ENCODE measurements at regions not wholly inside any gene's neighbourhood (a gene's known extent, or its start where the extent isn't known, plus 50 kb on each side); places are given as distances from the start of the nearest gene placed in this dataset.

DNA sequence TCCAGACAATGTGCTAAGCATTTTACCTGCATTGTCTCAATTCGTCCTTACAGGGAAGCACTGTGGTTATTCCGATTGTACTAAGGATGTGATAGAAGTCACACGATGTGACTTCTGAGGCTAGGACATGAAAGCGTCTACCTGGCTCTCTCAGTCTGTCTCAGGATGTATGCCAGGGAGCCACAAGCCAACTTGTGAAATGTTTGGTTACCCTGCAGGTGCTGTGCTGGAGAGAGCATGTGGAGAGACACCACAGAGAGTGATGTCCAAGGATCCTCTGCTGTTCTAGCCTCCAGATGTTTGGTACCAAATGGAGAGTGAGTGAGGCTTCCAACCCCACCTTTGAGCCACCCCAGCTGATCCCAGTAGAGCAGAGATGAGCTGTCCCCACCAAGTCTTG is 120.1 kb upstream of the IL12B start:
- POLR2A ChIA-PET: no interaction called here

More for the DNA sequence above, 120.1 kb upstream of the IL12B start:
- DNase-seq (ENCODE audit: low read depth, low spot score) (no peak), FAIRE-seq (no peak)
- Histone ChIP-seq H3K9me3 (replicated peaks; ENCODE audit: control insufficient read depth, insufficient read depth, low read length) (no peaks in the 10 kb centered on the region), H3K27ac (ENCODE audit: insufficient read depth, low read depth, low read length) (no peak overlapping the region), H3K4me2 (ENCODE audit: insufficient read depth, low read length) (no peak overlapping the region), H3K4me1 (ENCODE audit: control insufficient read depth, extremely low read depth, insufficient read depth, low read length) (no peaks in the 10 kb centered on the region), H3K9me1 (replicated peaks; ENCODE audit: control insufficient read depth, extremely low read depth, insufficient read depth, low read length) (no peaks in the 10 kb centered on the region), H3K27me3 (ENCODE audit: control insufficient read depth in 2 of 2, insufficient read depth in 2 of 2, low read length in 2 of 2) (no peaks in the 10 kb centered on the region), H3K9ac (replicated peaks; ENCODE audit: extremely low read depth, insufficient read depth, low read length) (no peak overlapping the region), H3K79me2 (ENCODE audit: control insufficient read depth, insufficient read depth, low read length) (no peaks in the 10 kb centered on the region), H4K20me1 (replicated peaks; ENCODE audit: control insufficient read depth, extremely low read depth, insufficient read depth, low read length) (no peaks in the 10 kb centered on the region), H2AFZ (ENCODE audit: low read depth, low read length) (no peak overlapping the region), H3K4me3 (replicated peaks in 1 of 3; ENCODE audit: insufficient read depth in 1 of 3, low read depth in 1 of 3, low read length in 3 of 3) (no peak overlapping the region), H3K36me3 (ENCODE audit: control insufficient read depth in 2 of 2, extremely low read depth in 1 of 2, insufficient read depth in 2 of 2, low read length in 2 of 2) (no peaks in the 10 kb centered on the region)
- dilution Hi-C loops (cut with MboI; ENCODE audit: extremely low pct_ligation_motif_present, low sequenced_read_pairs): no loop called here
- intact Hi-C loops (cut with micrococcal nuclease): no loop called here
- CTCF ChIA-PET: no interaction called here
- TF ChIP-seq, protein P1, sequence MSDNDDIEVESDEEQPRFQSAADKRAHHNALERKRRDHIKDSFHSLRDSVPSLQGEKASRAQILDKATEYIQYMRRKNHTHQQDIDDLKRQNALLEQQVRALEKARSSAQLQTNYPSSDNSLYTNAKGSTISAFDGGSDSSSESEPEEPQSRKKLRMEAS (IDR thresholded peaks at IDR 0.05; ENCODE audit: insufficient read depth, insufficient read length): no peak
- TF ChIP-seq, protein P2, sequence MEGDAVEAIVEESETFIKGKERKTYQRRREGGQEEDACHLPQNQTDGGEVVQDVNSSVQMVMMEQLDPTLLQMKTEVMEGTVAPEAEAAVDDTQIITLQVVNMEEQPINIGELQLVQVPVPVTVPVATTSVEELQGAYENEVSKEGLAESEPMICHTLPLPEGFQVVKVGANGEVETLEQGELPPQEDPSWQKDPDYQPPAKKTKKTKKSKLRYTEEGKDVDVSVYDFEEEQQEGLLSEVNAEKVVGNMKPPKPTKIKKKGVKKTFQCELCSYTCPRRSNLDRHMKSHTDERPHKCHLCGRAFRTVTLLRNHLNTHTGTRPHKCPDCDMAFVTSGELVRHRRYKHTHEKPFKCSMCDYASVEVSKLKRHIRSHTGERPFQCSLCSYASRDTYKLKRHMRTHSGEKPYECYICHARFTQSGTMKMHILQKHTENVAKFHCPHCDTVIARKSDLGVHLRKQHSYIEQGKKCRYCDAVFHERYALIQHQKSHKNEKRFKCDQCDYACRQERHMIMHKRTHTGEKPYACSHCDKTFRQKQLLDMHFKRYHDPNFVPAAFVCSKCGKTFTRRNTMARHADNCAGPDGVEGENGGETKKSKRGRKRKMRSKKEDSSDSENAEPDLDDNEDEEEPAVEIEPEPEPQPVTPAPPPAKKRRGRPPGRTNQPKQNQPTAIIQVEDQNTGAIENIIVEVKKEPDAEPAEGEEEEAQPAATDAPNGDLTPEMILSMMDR (IDR thresholded peaks at IDR 0.05; ENCODE audit: extremely low read depth in 1 of 2, insufficient read depth in 1 of 2, low read depth in 1 of 2, low read length in 2 of 2): no peak
- TF ChIP-seq FOS (IDR thresholded peaks at IDR 0.05; ENCODE audit: borderline replicate concordance, insufficient read depth, low read length) (no peak), JUN (IDR thresholded peaks at IDR 0.05; ENCODE audit: borderline replicate concordance, insufficient read depth, insufficient read length, low read depth) (no peak), MYC (IDR thresholded peaks at IDR 0.05; ENCODE audit: low read depth, low read length) (no peak), POLR2A (IDR thresholded peaks at IDR 0.05; ENCODE audit: low read depth, low read length) (no peak), GATA2 (IDR thresholded peaks at IDR 0.05; ENCODE audit: insufficient read depth, insufficient read length, low read depth, low read length) (no peak), EZH2 (IDR thresholded peaks at IDR 0.05; ENCODE audit: borderline replicate concordance, low read depth, low read length, severe bottlenecking) (no peak), POLR2AphosphoS5 (IDR thresholded peaks at IDR 0.05; ENCODE audit: insufficient read depth, low read depth, low read length) (no peak)
- BruUV-seq (replicated peaks): no TSS peak
